ENCODE measurements at regions not wholly inside any gene's neighbourhood (a gene's known extent, or its start where the extent isn't known, plus 50 kb on each side); places are given as distances from the start of the nearest gene placed in this dataset.
"Not testable (repeated sequence)": the region's sequence is repeated elsewhere in the genome, so short reads cannot be mapped to it uniquely, and the experiment has no call there.

DNA sequence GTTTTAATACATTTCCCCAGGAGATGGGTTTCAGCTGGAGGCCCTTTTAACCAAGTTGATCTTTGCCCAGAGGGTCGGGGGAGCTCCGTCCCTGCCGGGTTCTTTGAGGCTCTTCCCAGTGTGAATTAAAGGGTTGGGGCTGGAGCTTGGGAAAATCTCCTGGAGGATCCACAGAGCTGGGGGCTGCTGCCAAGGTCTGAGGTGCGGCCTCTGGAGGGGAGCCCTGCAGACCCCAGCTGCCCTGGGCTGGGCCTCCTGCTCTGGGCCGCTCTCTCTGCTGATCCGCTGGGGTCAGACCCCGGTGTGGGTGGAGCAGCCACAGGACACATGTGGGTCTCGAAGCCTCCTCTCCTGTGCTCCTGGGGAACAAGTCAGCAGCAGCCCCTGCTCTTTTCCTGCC lies 51.4 kb upstream of the SFSWAP start:
- in situ Hi-C loops (cut with MboI; ENCODE audit: low sequenced_read_pairs): not testable (repeated sequence)

DNA sequence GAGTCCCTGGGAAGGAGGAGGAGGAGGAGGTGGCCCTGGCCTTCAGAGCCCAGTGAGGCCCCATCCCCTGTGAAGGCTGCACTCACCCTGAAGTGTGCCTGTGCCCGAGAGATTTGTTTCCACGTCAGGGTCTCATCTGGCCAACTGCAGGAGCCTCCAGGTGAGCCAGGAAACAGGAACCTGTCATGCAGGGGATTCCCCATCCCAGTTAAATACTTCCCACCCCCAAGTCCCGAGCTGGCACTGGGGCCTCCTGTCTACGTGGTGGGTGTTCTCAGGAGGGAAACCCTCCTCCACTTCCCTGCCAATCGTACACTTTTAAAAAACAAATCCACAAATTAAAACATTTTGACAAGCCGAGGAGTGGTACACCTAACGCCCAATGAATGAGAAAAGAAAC lies 50.9 kb upstream of the SFSWAP start:
- in situ Hi-C loops (cut with MboI; ENCODE audit: low sequenced_read_pairs): not testable (repeated sequence)

DNA sequence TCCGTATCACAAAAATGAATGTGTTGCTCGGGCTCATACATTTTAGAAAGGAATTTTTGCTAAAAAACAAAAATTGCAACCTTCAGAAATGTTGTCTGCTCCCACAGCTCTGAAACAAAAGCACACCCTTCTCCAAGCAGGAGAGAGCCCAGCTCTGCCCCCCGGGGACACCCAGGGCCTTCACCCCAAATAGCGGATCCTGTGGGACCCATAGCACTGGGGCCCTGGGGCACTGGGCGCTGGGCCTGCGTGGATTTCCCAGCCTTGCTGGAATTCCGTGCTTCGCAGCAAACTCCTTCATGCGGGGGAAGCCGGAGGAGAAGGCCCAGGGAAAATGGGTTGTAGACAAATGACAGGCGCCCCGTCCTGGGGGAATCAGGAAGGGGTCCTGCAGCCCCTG lies 50.5 kb upstream of the SFSWAP start:
- in situ Hi-C loops (cut with MboI; ENCODE audit: low sequenced_read_pairs): not testable (repeated sequence)

All from HL-60/S4 treated with phorbol 12-myristate 13-acetate at 8.2 ng/mL for 4 days and 3 days (cell line).